HG02852 (cell line): ENCODE measurements at regions not wholly inside any gene's neighbourhood (a gene's known extent, or its start where the extent isn't known, plus 50 kb on each side); places are given as distances from the start of the nearest gene placed in this dataset.

Experiments used
- ATAC-seq: cut with Tn5 transposase; IDR thresholded peaks from one replicate; pipeline ENCODE4 v1.9.1; 2021; ENCODE audit warnings: mild to moderate bottlenecking, moderate library complexity; ENCODE audit not compliant: unreplicated experiment

GRCh38 chr1:238088560-238089290 is 198.0 kb upstream of the ZP4 start:
- ATAC-seq, result no peak

- no peak for ATAC-seq
Observed at GRCh38 chr1:238073991-238074390, 183.3 kb upstream of the ZP4 start.

- ATAC-seq, result no peak
Observed at GRCh38 chr1:238071061-238071460, 180.3 kb upstream of the ZP4 start.

GRCh38 chr1:238063454-238063853 is 172.7 kb upstream of the ZP4 start:
- no peak for ATAC-seq

- peak; percentile 72 for ATAC-seq
Observed at GRCh38 chr1:238061967-238062613, 171.4 kb upstream of the ZP4 start.

GRCh38 chr1:238060061-238060460 is 169.3 kb upstream of the ZP4 start:
- no peak for ATAC-seq

GRCh38 chr1:238052496-238053266 is 162.0 kb upstream of the ZP4 start:
- no peak for ATAC-seq

GRCh38 chr1:238029126-238029525 is 138.4 kb upstream of the ZP4 start:
- ATAC-seq, result no peak

GRCh38 chr1:238027366-238027765 is 136.6 kb upstream of the ZP4 start:
- ATAC-seq, result no peak

GRCh38 chr1:238023137-238023536 is 132.4 kb upstream of the ZP4 start:
- ATAC-seq, result no peak

- ATAC-seq, result no peak
Observed at GRCh38 chr1:238018214-238018613, 127.5 kb upstream of the ZP4 start.

- no peak for ATAC-seq
Observed at GRCh38 chr1:238006779-238007178, 116.1 kb upstream of the ZP4 start.

GRCh38 chr1:238005116-238005515 is 114.4 kb upstream of the ZP4 start:
- ATAC-seq, result no peak

- ATAC-seq, result no peak
Observed at GRCh38 chr1:238001818-238002217, 111.1 kb upstream of the ZP4 start.

- ATAC-seq, result no peak
Observed at GRCh38 chr1:237999426-238000052, 108.8 kb upstream of the ZP4 start.

GRCh38 chr1:237998581-237998980 is 107.9 kb upstream of the ZP4 start:
- ATAC-seq, result no peak

- no peak for ATAC-seq
Observed at GRCh38 chr1:237983496-237983895, 92.8 kb upstream of the ZP4 start.

GRCh38 chr1:237981223-237981622 is 90.5 kb upstream of the ZP4 start:
- ATAC-seq, result no peak

- ATAC-seq, result no peak
Observed at GRCh38 chr1:237976331-237976730, 85.6 kb upstream of the ZP4 start.

- ATAC-seq, result no peak
Observed at GRCh38 chr1:237975903-237976302, 85.2 kb upstream of the ZP4 start.

- ATAC-seq, result no peak
Observed at GRCh38 chr1:237975376-237975775, 84.7 kb upstream of the ZP4 start.
